Keratinocyte (primary cell): ENCODE measurements at regions not wholly inside any gene's neighbourhood (a gene's known extent, or its start where the extent isn't known, plus 50 kb on each side); places are given as distances from the start of the nearest gene placed in this dataset.

Experiments
- CTCF ChIP-seq, 3 experiments: IDR thresholded peaks in 1 of 3; conservative IDR thresholded peaks in 1 of 3; optimal IDR thresholded peaks in 1 of 3; 2 replicates in 2 of 3; 3 replicates in 1 of 3; pipeline versions ENCODE3 to v1.5.1; 2011; ENCODE audit warnings: low read length in 3 of 3, mild to moderate bottlenecking in 3 of 3, moderate library complexity in 2 of 3, control low read depth in 1 of 3, inconsistent platforms in 1 of 3; ENCODE audit not compliant: insufficient read depth in 2 of 3; ENCODE audit errors: extremely low read depth in 1 of 3
- EZH2 ChIP-seq: IDR thresholded peaks from one replicate; pipeline ENCODE4 v1.6.1; 2012; ENCODE audit warnings: inconsistent platforms, mild to moderate bottlenecking, low read length, moderate library complexity

DNA sequence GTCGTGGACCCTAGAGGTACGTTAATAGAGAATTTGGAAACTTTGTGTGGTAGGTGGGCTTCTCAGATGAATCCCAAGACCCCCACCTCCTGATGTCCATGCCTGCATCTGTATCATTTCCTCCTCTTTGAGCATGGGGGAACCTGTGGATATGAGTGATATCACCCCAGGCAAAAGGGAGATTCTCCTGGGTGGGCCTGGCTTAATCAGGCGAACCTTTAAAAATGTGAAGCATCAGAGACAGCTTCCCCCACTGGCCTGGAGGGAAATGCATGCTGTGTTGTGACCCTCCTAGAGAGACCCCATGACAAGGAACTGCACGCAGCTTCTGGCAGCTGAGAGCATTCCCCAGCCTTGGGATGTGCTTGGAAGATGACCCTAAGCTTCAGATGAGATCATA is 180.9 kb downstream of the MBOAT1 start:
- no peak for TF ChIP-seq CTCF (optimal IDR thresholded peaks at IDR 0.05 in 1 of 3, IDR thresholded peaks at IDR 0.05 in 1 of 3, conservative IDR thresholded peaks at IDR 0.05 in 1 of 3; ENCODE audit: extremely low read depth in 1 of 3, insufficient read depth in 2 of 3, low read length in 3 of 3)
- no peak for TF ChIP-seq EZH2
